Astrocyte (in vitro differentiated cells and primary cell): ENCODE measurements at regions not wholly inside any gene's neighbourhood (a gene's known extent, or its start where the extent isn't known, plus 50 kb on each side); places are given as distances from the start of the nearest gene placed in this dataset.

Experiments used
- CTCF ChIP-seq: IDR thresholded peaks from 2 replicates; pipeline ENCODE4 v1.5.1; 2011; ENCODE audit warnings: low read depth, mild to moderate bottlenecking, inconsistent platforms, low read length, moderate library complexity; ENCODE audit not compliant: insufficient read depth
- EZH2 ChIP-seq: IDR thresholded peaks from 2 replicates; pipeline ENCODE4 v1.6.1; 2012; ENCODE audit warnings: mild to moderate bottlenecking, low read length, inconsistent platforms; ENCODE audit not compliant: insufficient read depth

GRCh38 chr22:48259991-48260670 is 1497.7 kb downstream of the TBC1D22A start:
- TF ChIP-seq CTCF = no peak
- TF ChIP-seq EZH2 = no peak
